ENCODE measurements at regions not wholly inside any gene's neighbourhood (a gene's known extent, or its start where the extent isn't known, plus 50 kb on each side); places are given as distances from the start of the nearest gene placed in this dataset.

DNA sequence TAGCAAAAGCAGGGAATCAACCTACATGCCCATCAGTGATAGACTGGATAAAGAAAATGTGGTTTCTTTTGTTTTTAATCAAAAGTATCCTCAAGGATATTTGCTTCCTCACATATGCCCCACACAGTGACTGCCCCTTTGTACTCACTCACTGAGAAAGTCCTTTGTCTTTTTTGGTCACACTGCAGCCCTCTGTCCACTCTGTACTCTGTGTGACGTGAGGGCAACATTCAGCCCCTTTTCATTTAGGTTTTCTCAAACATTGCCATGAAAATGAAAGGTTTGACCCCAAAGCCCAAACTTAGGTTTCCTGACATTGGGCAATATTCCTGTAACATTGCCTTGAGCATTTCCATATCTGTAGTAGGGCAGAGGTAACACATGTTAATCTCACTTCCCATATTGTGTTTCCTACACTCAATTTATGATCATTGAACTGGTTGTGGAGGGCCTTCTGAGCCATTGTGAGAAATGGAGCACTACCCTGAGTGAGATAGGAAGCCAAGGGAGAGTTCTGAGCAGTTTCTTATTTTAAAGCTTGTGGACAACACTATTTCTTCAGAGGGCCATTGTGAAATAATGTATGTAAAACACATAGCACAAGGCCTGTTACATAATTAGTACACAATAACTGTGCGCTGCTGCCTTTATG is 501.9 kb upstream of the C1orf87 start:
- TF ChIP-seq, protein P1, sequence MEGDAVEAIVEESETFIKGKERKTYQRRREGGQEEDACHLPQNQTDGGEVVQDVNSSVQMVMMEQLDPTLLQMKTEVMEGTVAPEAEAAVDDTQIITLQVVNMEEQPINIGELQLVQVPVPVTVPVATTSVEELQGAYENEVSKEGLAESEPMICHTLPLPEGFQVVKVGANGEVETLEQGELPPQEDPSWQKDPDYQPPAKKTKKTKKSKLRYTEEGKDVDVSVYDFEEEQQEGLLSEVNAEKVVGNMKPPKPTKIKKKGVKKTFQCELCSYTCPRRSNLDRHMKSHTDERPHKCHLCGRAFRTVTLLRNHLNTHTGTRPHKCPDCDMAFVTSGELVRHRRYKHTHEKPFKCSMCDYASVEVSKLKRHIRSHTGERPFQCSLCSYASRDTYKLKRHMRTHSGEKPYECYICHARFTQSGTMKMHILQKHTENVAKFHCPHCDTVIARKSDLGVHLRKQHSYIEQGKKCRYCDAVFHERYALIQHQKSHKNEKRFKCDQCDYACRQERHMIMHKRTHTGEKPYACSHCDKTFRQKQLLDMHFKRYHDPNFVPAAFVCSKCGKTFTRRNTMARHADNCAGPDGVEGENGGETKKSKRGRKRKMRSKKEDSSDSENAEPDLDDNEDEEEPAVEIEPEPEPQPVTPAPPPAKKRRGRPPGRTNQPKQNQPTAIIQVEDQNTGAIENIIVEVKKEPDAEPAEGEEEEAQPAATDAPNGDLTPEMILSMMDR (conservative IDR thresholded peaks at IDR 0.05; ENCODE audit: low read length), result no peak
- no peak for TF ChIP-seq EZH2phosphoT487 (IDR thresholded peaks at IDR 0.05; ENCODE audit: borderline replicate concordance, low read depth, low read length)

Measured in OCI-LY7 (cell line).